SHP77 (cell line): ENCODE measurements at regions not wholly inside any gene's neighbourhood (a gene's known extent, or its start where the extent isn't known, plus 50 kb on each side); places are given as distances from the start of the nearest gene placed in this dataset.
A peak's percentile ranks its signal among the peaks of the same experiment; 100 is the strongest.
"Not testable (repeated sequence)": the region's sequence is repeated elsewhere in the genome, so short reads cannot be mapped to it uniquely, and the experiment has no call there.

ENCODE experiments used
- DNase-seq, 2 experiments: peaks; one replicate each; lab custom pipeline; 2025; lab: John Stamatoyannopoulos, UW

- no peak for DNase-seq
These were observed 1122.0 kb upstream of the ALCAM start for GRCh38 chr3:104244680-104245220.

GRCh38 chr3:104245261-104245660, 1121.4 kb upstream of the ALCAM start:
- no peak for DNase-seq

- DNase-seq: no peak
These were observed 1120.7 kb upstream of the ALCAM start for GRCh38 chr3:104245981-104246380.

- DNase-seq: no peak
These were observed 1109.2 kb upstream of the ALCAM start for GRCh38 chr3:104257486-104257885.

GRCh38 chr3:104263477-104263876, 1103.2 kb upstream of the ALCAM start:
- DNase-seq: no peak

- not testable (repeated sequence) for DNase-seq
These were observed 1100.5 kb upstream of the ALCAM start for GRCh38 chr3:104266219-104266618.

- DNase-seq: no peak
These were observed 1096.9 kb upstream of the ALCAM start for GRCh38 chr3:104269771-104270170.

- peak; percentile 22 to 43 for DNase-seq
These were observed 1093.6 kb upstream of the ALCAM start for GRCh38 chr3:104273046-104273649.

- no peak for DNase-seq
These were observed 1091.5 kb upstream of the ALCAM start for GRCh38 chr3:104275199-104275598.

GRCh38 chr3:104279617-104280016, 1087.1 kb upstream of the ALCAM start:
- no peak for DNase-seq

- no peak for DNase-seq
These were observed 1085.0 kb upstream of the ALCAM start for GRCh38 chr3:104281713-104282112.

GRCh38 chr3:104286645-104287044, 1080.1 kb upstream of the ALCAM start:
- no peak for DNase-seq

GRCh38 chr3:104291437-104291851, 1075.3 kb upstream of the ALCAM start:
- DNase-seq: no peak

- DNase-seq: no peak
These were observed 1074.8 kb upstream of the ALCAM start for GRCh38 chr3:104291878-104292277.

GRCh38 chr3:104297617-104298016, 1069.1 kb upstream of the ALCAM start:
- no peak for DNase-seq

- no peak for DNase-seq
These were observed 1068.0 kb upstream of the ALCAM start for GRCh38 chr3:104298662-104299061.

GRCh38 chr3:104316118-104316517, 1050.6 kb upstream of the ALCAM start:
- no peak for DNase-seq

- DNase-seq: no peak
These were observed 1043.5 kb upstream of the ALCAM start for GRCh38 chr3:104323226-104323625.

- no peak for DNase-seq
These were observed 1019.4 kb upstream of the ALCAM start for GRCh38 chr3:104347291-104347690.

- DNase-seq: no peak
These were observed 1016.9 kb upstream of the ALCAM start for GRCh38 chr3:104349836-104350235.

GRCh38 chr3:104353951-104354350, 1012.8 kb upstream of the ALCAM start:
- no peak for DNase-seq

GRCh38 chr3:104359546-104359945, 1007.2 kb upstream of the ALCAM start:
- DNase-seq: no peak

- DNase-seq: no peak
These were observed 1006.7 kb upstream of the ALCAM start for GRCh38 chr3:104360038-104360437.

- DNase-seq: not testable (repeated sequence)
These were observed 1005.0 kb upstream of the ALCAM start for GRCh38 chr3:104361748-104362147.
